HG03457 (cell line): ENCODE measurements at regions not wholly inside any gene's neighbourhood (a gene's known extent, or its start where the extent isn't known, plus 50 kb on each side); places are given as distances from the start of the nearest gene placed in this dataset.

Source experiments
- ATAC-seq: cut with Tn5 transposase; IDR thresholded peaks from one replicate; pipeline ENCODE4 v1.9.1; 2021; ENCODE audit warnings: moderate number of reproducible peaks; ENCODE audit not compliant: unreplicated experiment

DNA sequence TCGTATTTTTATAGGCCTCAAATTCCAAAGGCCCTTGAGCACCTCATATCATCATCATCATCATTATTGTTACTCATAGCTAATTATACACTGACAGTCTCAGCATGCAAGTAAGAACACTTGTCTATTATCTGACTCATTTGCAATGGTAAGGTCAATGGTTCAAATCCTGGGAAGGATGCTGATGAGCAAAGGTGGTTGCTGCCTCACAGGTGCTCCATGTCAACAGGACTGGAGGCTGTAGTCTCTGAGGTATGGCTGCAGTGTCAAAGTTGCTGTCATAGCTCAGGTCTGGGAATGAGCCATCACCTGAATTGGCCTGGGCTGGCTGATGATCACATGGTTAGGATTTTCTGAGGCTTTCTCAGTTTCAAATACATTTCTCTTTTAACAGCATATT, 379.3 kb downstream of the BCL11A start:
- no peak for ATAC-seq

DNA sequence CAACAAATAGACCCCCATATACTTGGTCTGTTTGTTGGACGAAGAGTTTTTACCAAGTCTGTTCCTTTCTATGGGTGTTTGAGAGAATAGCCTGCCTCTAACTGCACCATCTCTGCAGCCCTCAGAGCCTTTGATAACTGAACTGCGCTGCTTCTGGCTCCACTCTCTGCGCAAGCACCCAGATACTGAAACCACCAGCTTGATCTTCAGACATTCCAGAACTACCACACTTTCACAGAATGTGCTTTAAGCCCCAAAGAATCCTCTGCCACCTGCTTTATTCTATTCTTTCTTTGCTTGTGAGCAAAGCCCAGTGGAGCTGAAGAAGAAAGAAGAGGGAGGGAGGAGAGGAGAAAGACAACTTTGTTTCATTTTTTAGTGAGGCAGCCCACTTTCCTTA, 380.7 kb downstream of the BCL11A start:
- no peak for ATAC-seq

DNA sequence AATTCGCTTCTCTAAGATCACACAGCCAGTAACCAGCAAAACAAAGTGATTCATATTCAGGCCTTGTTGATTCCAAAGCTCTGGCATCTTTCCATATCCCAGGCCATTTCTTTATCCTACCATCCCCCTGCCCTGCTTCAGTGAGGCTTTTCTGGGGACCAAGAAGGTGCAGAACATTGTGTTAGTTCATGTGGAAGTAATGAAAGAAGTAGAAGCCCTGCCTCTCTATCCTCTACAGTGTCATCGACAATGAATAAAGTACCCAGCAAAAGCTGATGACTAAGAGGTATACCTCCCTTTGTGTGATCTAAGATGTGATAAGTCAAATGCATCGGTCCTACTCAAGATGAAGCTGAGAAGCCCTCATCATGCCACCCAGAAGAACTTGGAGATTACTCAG, 383.2 kb downstream of the BCL11A start:
- ATAC-seq: no peak

DNA sequence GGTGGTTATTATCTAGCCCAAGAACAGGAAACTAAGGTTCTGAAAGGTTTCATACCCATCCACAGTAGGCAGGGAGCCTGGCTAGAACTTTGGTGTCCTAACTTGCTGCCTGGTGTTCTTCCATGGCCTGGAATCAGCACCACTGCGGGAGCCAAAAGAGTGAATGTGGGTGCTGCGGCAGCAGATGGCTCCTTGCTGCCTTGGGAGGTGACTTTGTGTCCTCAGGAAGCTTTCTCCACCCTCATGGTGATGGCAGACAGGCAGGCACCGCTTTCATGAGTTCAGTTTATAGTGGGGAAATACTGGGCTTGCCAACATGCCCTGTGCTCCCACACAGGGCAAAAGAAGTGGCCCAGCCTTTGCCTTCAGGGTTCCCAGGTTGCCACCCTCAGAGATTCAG, 385.2 kb downstream of the BCL11A start:
- ATAC-seq: no peak

DNA sequence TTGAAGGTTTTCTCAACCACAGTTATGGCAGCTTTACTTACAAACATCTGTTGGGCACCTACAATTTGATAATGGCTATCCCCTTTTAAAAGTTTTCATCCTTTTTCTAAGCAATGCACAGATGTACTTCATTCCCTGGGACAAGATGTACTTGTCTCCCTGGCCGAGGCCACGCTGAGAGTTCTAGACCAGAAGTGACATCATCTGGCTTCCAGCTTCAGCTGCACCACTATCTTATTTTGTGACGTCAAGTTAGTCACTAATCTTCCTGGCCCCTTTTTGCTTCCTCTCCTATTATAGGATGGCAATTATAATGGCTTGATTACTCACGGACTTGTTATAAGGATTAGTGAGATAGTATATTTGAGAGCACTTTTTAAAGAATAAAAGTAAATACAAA, 386.4 kb downstream of the BCL11A start:
- no peak for ATAC-seq

DNA sequence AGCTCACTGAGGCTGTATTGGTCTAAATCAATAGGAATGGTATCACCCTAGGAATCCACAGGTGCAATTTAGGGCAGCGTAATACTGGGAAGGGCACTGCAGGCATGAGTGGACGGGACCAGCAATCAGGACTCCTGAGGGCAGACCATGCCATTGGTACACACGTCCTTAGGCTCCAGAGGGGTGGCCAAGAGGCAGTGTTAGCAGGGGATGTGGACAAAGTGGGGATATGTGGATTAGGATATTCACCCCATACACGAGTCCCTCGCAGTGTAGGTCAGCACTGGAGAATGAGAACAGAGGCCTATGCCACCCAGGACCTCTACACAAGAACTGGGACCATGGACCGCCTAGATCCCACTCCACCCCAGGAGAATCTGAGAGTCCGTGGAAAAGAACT, 389.8 kb downstream of the BCL11A start:
- no peak for ATAC-seq

DNA sequence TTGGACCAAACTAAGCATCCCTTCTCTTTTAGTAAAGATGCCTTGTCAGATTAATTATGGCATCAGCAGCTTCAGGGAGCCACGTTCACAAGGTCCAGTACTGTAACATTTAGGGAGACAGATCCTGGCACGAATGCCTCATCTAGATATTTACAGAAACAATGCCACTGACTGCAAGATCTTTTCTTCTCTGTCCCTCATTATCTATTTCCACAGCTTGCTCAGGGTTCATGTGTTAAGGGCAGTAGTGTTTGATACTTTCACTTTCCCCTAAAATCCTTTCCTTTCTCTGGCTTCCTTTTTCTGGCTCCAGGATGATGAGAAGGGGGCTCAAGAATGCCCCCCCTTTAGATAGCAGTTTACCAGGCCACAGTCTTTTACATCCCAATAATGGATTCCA, 393.9 kb downstream of the BCL11A start:
- no peak for ATAC-seq

DNA sequence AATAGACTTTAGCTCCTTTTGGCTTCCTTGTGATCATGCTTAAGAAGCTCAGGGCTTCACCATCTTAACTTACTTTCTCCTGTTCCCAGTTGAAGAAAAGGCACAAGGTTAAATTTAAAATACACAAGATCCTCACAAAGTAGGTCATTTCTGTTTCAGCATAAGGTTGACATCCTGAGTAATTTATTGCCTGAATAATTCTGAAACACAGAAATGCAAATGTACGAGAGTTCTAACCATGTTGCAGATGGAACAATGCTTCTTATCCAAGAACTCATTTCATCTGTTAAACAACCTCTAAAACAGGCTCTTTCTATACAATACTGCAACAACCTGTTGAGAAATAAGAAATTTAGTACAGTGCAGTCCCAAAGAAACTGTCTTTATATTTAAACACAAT, 395.2 kb downstream of the BCL11A start:
- no peak for ATAC-seq

DNA sequence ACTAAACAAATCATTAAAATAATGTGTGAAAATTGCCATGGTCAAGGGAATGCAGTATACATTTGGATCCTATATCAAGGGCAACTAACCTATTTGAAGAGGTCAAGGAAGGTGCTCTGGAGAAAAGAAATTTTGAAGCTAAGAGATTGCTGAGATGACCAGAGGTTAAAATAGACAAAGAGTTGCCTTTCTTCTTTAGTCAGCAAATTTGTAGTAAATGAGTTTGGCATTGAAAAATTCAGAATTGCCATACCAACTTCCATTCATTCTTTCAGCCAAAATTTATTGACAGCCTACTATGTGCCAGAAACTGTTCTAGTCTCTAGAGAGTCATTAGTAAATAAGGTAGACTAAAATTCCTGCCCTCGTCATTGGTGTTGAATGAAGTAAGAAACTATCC, 396.2 kb downstream of the BCL11A start:
- no peak for ATAC-seq

DNA sequence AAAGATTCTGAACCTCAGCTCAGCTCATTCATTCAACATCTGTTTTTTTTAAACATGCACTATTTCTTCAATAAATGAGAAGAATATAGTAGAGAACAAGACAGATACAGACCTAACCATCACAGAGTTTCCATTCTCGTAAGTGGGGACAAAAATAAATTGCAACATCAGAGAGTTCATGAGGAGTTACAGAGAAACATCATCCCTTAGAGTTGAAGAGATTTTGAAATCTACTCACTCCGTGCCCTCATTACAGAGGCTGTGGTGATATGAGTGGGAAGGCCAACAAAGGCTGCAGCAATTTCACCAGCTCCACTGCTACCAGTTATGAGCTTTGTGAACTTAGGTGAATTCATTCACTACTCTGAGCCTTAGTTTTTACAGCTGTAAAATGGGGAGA, 399.3 kb downstream of the BCL11A start:
- no peak for ATAC-seq

DNA sequence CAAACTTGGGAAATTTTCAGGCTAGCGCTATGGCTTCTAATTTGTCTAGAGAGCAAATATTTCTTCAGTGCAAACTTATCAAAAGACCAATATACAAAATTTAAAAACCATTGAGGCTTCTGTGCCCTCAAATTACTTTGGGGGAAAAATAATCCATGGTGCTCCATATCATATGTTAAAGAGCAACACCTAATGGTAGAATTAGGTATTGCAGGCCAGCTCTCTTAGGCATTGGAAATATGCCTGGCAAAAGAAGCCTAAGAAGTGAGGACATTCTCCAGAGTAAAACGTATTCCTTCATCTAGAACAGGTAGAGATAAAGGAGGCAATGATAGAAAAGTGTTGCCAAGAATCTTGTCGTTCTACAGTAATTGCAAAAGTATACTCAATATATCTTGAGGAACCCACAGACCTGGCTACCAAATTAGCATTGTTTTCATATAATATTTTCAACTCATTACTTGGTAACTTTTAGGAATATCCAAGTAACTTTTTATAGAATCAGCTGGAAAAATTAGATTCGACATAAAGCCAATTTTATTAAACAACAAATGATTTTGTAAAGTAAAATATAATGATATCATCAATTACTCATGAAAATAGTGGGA, 401.1 kb downstream of the BCL11A start:
- ATAC-seq: no peak

DNA sequence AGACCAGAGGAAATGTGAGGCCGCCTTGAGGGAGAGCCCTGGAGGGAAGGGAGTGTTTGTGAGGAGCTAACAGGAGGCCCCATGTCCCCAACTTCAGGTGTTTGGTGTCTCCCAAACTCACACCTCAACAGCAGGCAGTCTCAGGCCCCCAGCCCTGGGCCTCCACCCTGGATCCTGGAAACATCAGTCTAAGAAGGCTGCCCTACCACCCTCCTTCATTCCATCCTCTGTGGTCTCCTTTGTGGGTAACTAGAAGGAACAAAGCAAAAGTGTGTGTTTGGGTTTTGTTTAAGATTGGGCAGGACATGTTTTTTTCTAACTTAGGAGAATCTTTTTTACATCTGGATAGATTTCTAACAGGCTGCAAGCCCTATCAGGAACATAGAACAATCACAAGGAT, 404.3 kb downstream of the BCL11A start:
- no peak for ATAC-seq

DNA sequence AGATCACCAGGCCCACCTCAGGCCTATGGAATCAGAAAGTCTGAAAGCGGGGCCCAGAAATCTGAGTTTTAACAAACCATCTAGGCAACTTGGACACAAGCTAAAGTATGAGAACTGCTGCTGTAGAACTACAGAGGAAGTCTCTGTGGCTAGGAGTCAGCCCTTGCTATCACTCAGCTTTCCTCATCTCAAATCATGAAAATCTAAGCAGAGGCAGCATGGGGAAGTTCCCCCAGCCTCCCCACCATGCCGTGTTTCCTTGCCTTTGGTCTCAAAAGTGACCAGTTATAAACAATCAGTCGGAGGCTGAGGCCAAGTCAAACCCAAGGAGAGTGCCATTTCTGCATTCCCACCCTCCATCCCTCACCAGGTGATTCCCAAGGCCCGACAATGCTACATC, 404.7 kb downstream of the BCL11A start:
- ATAC-seq: no peak

DNA sequence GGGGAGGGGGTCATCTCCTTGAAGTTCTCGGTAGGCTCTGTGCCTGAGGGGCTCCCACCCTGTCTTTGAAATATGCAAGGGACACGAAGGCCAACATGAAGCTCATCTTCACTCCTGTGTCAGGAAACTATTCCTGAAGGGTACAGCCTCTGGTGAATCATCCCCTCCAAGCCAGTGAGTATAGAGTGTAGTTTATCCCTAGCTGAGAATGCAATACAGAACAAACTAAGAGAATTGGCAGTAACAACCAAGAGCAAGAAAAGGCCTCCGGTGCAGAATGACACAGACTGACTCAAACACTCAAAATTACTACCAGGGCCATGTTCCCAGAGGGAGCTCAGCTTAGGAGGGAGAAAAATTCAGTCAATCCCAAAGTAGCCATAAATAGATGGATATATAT, 413.3 kb downstream of the BCL11A start:
- ATAC-seq: no peak

DNA sequence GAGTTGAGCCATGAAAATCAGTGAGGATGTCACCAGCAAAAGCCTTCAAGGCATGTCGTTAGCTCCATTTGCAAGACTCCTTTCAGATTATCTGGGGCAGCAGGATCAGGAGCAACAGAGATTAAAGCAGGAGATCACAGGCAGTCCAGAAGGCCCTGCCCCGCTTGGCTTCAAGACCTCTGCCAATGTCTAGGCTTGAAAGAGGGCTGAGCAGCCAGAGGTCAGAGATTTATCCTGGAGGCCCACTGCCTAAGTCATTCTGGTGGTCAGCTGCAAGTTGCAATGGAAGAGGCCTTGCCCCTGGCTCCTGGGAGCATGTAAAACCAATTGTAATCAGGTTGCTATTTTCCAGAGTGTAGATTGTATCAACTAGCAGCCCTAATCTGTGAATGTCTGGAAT, 416.5 kb downstream of the BCL11A start:
- ATAC-seq: no peak

DNA sequence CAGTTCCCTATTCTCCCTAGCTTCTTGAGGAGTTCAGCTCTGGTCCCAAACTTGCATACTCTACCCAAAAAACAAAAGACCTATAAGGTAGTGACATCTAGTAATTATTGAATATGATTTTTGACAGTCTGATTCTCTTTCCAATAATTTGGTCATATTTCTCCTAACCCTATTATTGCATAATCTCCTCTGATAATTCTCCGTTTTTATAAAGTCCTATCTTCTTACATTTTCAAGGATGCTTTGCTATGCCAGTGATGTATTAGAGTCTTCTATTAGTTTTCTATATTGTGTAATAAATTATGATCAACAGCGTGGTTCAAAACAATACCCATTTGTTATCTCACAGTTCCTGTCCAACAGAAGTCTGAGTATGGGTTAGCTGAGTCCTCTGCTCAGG, 426.3 kb downstream of the BCL11A start:
- no peak for ATAC-seq

DNA sequence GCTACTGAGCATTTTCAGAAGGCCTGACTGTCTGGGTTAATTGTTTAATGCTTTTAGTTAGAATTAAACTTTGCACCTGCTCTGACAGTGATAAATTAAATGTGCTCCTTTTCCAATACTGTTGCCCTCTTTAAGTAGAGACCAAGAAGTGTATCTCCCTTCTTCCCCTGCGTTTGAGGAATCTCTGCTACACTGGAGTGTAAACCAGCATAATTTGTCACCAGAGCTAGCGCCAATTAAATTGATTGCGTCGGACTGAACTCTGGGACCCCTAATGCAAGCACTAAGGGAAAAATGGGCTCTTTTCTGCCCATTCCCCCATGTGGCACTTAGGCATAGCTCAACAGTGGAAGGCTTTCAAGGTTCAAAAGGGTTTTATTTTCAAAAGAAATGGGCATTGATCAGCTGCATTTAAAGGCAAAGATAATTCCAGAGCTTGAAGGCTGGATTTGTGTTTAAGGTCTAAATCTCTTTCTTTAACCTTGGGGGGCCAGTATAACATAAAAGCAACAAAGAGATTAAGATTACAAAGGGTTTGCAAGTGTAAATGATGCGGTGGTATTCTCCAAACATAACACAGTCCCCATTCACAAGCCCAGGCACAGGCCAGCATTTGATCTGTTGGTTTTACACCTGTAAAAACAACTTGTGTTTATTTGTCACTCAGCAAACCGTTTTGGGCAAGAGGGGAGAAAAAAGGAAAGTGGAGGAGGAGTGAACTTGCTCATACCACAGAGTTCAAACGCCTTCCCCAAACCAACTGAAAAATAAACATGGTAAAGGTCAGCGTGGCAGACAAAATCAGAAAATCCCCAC, 427.6 kb downstream of the BCL11A start:
- ATAC-seq: no peak

DNA sequence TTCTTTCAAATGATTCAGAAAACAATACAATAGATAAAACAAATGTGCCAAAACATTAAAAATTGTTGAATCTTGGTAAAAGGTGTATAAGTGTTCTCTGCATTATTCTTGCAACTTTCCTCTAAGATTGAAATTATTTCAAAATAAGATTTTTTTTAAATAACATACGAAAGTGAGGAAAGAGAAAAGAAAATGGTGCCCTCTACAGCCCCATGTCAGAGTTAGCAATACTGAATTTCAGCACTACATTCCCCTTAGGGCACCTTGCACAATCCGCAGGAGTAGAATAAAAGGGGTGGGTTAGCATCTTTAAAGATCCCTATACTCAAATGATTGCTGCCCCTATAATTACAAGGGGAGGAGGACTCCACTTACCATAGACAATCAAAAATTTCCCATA, 433.7 kb downstream of the BCL11A start:
- no peak for ATAC-seq

DNA sequence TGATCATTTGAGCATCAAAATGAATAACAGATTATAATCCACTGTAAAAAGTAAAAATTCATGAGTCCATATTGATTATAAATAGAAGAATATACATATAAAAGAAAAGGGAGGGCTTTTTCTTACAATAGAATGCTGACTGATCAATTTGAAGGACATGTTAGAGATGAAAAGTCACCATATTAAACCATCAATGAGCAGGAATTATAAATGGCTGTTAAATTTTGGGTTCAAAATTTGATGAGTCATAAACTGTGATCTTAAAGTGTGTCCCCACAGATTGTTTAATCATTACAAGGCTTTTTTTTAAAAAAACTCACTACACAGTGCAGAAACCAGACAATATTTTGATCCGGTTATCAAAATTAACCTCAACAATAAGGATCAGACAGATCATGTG, 434.5 kb downstream of the BCL11A start:
- ATAC-seq: no peak

DNA sequence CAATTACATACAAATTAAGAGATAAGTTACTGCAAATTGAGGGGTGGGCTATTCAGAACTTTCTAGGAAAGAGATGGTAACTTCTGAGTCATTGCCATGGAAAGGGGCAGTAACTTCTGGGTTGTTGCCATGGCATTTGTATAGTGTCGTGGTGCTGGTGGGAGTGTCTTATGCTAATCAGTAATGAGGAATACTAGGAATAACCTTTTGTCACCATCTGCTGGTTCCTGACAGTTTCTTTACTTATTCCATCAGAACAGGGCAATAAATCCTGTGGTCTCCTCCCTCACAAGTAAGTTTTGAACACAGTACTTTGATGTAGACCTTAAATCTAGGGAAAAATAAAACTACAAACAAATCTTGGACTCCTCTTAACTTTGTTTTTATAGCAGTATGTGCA, 435.4 kb downstream of the BCL11A start:
- no peak for ATAC-seq

DNA sequence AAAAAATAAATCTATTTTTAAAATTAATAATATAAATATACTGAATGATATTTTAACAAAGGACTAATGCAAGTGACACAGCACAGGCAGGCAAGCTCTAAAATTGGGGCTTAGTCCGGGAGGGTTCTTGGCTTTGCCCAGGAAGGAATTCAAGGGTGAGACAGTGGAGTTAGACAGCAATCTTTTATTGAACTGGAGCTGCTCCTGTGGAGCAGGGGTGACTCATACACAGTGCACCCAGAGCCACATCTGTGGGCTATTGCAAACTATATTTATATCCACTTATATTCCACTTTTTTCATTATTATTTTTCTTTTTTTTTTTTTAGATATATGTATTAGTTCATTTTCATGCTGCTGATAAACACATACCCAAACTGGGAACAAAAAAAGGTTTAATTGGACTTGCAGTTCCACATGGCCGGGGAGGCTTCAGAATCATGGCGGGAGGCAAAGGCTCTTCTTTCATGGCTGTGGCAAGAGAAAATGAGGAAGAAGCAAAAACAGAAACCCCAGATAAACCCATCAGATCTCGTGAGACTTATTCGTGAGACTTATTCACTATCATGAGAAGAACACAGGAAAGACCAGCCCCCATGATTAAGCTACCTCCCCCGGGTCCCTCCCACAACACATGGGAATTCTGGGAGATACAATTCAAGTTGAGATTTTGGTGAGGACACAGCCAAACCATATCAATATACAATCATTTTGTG, 437.1 kb downstream of the BCL11A start:
- ATAC-seq: no peak

DNA sequence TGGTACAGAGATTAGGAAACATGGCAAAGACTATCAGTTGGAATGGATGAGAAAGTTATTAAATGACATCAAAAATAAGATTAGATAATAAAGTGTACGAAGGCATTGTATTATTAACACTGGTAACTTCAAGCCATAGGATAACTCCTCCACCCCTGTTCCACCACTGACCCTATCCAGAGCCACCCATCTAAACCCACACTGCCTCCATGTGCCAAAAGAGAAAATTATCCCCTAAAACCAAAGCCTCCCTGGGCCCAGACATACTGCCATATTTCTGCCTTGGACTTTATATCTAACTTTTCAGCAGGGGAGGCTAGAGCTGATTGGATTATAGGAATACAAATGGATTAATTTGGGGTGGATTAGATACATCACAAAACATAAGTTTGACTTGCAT, 443.7 kb downstream of the BCL11A start:
- no peak for ATAC-seq
